Tibial nerve (tissue), 4 donors: ENCODE measurements at regions not wholly inside any gene's neighbourhood (a gene's known extent, or its start where the extent isn't known, plus 50 kb on each side); places are given as distances from the start of the nearest gene placed in this dataset.

Source experiments
- DNase-seq, 2 donors: peaks; one replicate each; pipeline ENCODE4 v3.0.0-alpha.2; 2019; ENCODE audit warnings: low spot score in 2 of 2
- H3K27ac ChIP-seq, 4 donors: fragments of 200-600 bp; sonication (generic) in 3 of 4; one replicate each; pipeline ENCODE4 v1.5.1; 2017 to 2019; ENCODE audit warnings: mild to moderate bottlenecking in 1 of 4
- H3K27me3 ChIP-seq, 2 donors: fragments of 200-600 bp; sonication (generic) in 1 of 2; one replicate each; pipeline versions ENCODE4 v1.5.1 to v1.6.0; 2017 to 2019
- H3K36me3 ChIP-seq, 3 donors: fragments of 200-600 bp; sonication (generic); one replicate each; pipeline ENCODE4 v1.5.1; 2018 to 2019
- H3K4me1 ChIP-seq, 4 donors: fragments of 200-600 bp; sonication (generic) in 3 of 4; one replicate each; pipeline ENCODE4 v1.5.1; 2017 to 2019
- H3K4me3 ChIP-seq, 4 donors: fragments of 200-600 bp; sonication (generic) in 3 of 4; one replicate each; pipeline ENCODE4 v1.5.1; 2017 to 2019; ENCODE audit warnings: mild to moderate bottlenecking in 1 of 4, moderate library complexity in 1 of 4
- H3K9me3 ChIP-seq, 4 donors: fragments of 200-600 bp; sonication (generic) in 3 of 4; one replicate each; pipeline ENCODE4 v1.5.1; 2017 to 2019
- CTCF ChIP-seq, 5 experiments: fragments of 200-600 bp in 3 of 5; fragments of 450-650 bp in 2 of 5; sonication (generic) in 3 of 5; IDR thresholded peaks; one replicate each; pipeline ENCODE4 v1.5.1; 2016 to 2019; ENCODE audit warnings: antibody characterized with exemption in 5 of 5, mild to moderate bottlenecking in 3 of 5, moderate library complexity in 2 of 5
- EP300 ChIP-seq, 2 donors: sonication (generic); formaldehyde crosslinking; IDR thresholded peaks; one replicate each; pipeline ENCODE4 v1.6.1; 2017; ENCODE audit warnings: antibody characterized with exemption in 2 of 2, mild to moderate bottlenecking in 1 of 2
- POLR2A ChIP-seq, 2 donors: fragments of 450-650 bp; IDR thresholded peaks; one replicate each; pipeline ENCODE4 v1.6.1; 2017; ENCODE audit warnings: antibody characterized with exemption in 2 of 2, mild to moderate bottlenecking in 2 of 2, moderate library complexity in 2 of 2
- WGBS, 2 donors: methylation state at CpG; one replicate each; pipeline ENCODE4 v1.1.5; 2018; 5-methylcytosine and 5-hydroxymethylcytosine counted together

GRCh38 chr2:67018301-67018700, 378.8 kb upstream of the ETAA1 start:
- no peaks in the 10 kb centered on the region for H3K27me3 ChIP-seq
- H3K4me1 ChIP-seq: no peaks in the 10 kb centered on the region
- H3K27ac ChIP-seq: no peak overlapping the region
- H3K4me3 ChIP-seq: no peak overlapping the region
- TF ChIP-seq EP300 (IDR thresholded peaks at IDR 0.05) (no peak), POLR2A (IDR thresholded peaks at IDR 0.05) (no peak), CTCF (IDR thresholded peaks at IDR 0.05) (no peak)
- 86 to 89% methylated on average over 1 of the region's 1 CpG for whole genome bisulfite sequencing, 2 donors
- DNase-seq: no peak
- peaks cover 0 to 3% (median 0%) of the 10 kb centered on the region in 4 donors for H3K9me3 ChIP-seq
- H3K36me3 ChIP-seq: no peaks in the 10 kb centered on the region

- Histone ChIP-seq H3K36me3 (no peaks in the 10 kb centered on the region), H3K27ac (no peak overlapping the region), H3K4me1 (no peaks in the 10 kb centered on the region), H3K4me3 (no peak overlapping the region), H3K9me3 (no peaks in the 10 kb centered on the region), H3K27me3 (no peaks in the 10 kb centered on the region)
- TF ChIP-seq EP300 (IDR thresholded peaks at IDR 0.05) (no peak), CTCF (IDR thresholded peaks at IDR 0.05) (no peak), POLR2A (IDR thresholded peaks at IDR 0.05) (no peak)
- DNase-seq: no peak
- WGBS, 2 donors: 51 to 59% methylated on average over 2 of the region's 2 CpGs
These were observed 365.1 kb upstream of the ETAA1 start for GRCh38 chr2:67032076-67032475.

- Histone ChIP-seq H3K4me3 (no peak overlapping the region), H3K9me3 (no peaks in the 10 kb centered on the region), H3K36me3 (no peaks in the 10 kb centered on the region), H3K4me1 (no peaks in the 10 kb centered on the region), H3K27ac (no peak overlapping the region), H3K27me3 (no peaks in the 10 kb centered on the region)
- DNase-seq: no peak
- 85 to 88% methylated on average over 5 of the region's 5 CpGs for WGBS, 2 donors
- TF ChIP-seq CTCF (IDR thresholded peaks at IDR 0.05) (no peak), EP300 (IDR thresholded peaks at IDR 0.05) (no peak), POLR2A (IDR thresholded peaks at IDR 0.05) (no peak)
These were observed 360.7 kb upstream of the ETAA1 start for GRCh38 chr2:67036444-67036843.

- H3K27ac ChIP-seq: no peak overlapping the region
- no peak for DNase-seq
- no peaks in the 10 kb centered on the region for H3K9me3 ChIP-seq
- H3K4me3 ChIP-seq: no peak overlapping the region
- WGBS, 2 donors: 68 to 69% methylated on average over 8 of the region's 8 CpGs
- no peak for TF ChIP-seq CTCF (IDR thresholded peaks at IDR 0.05)
- TF ChIP-seq POLR2A (IDR thresholded peaks at IDR 0.05): no peak
- no peaks in the 10 kb centered on the region for H3K27me3 ChIP-seq
- H3K4me1 ChIP-seq: no peaks in the 10 kb centered on the region
- no peaks in the 10 kb centered on the region for H3K36me3 ChIP-seq
These were observed 359.5 kb upstream of the ETAA1 start for GRCh38 chr2:67037655-67038054.

GRCh38 chr2:67038195-67038594, 358.9 kb upstream of the ETAA1 start:
- Histone ChIP-seq H3K4me3 (no peak overlapping the region), H3K9me3 (no peaks in the 10 kb centered on the region), H3K27ac (no peak overlapping the region), H3K4me1 (no peaks in the 10 kb centered on the region), H3K27me3 (no peaks in the 10 kb centered on the region), H3K36me3 (no peaks in the 10 kb centered on the region)
- 92 to 97% methylated on average over 3 of the region's 3 CpGs for WGBS, 2 donors
- no peak for DNase-seq
- no peak for TF ChIP-seq CTCF (IDR thresholded peaks at IDR 0.05)
